Psoas muscle (tissue), 7 donors: ENCODE measurements at regions not wholly inside any gene's neighbourhood (a gene's known extent, or its start where the extent isn't known, plus 50 kb on each side); places are given as distances from the start of the nearest gene placed in this dataset.

ENCODE experiments used
- ATAC-seq, 4 donors: fragments of 200-7000 bp; cut with Tn5 transposase; one replicate each; pipeline ENCODE4 v1.9.1; 2020; ENCODE audit warnings: moderate library complexity in 3 of 4, mild to moderate bottlenecking in 2 of 4
- DNase-seq, 2 donors: peaks; one replicate each; pipeline ENCODE4 v3.0.0-alpha.2; 2020
- H3K27ac ChIP-seq: fragments of 200-600 bp; one replicate; pipeline ENCODE4 v1.8.0; 2022
- H3K27me3 ChIP-seq, 3 donors: fragments of 200-600 bp in 1 of 3; one replicate each; pipeline versions ENCODE4 v1.6.1 to v1.8.0; 2013 to 2022; ENCODE audit warnings: low read length in 2 of 3, mild to moderate bottlenecking in 2 of 3, moderate library complexity in 1 of 3; ENCODE audit not compliant: insufficient read depth in 3 of 3
- H3K36me3 ChIP-seq, 2 donors: fragments of 200-600 bp in 1 of 2; one replicate each; pipeline versions ENCODE4 v1.6.1 to v1.8.0; 2013 to 2022; ENCODE audit warnings: low read depth in 1 of 2, mild to moderate bottlenecking in 1 of 2, moderate library complexity in 1 of 2; ENCODE audit not compliant: insufficient read depth in 1 of 2
- H3K4me1 ChIP-seq: fragments of 200-600 bp; one replicate; pipeline ENCODE4 v1.8.0; 2022
- H3K4me3 ChIP-seq: fragments of 200-600 bp; one replicate; pipeline ENCODE4 v1.8.0; 2022; ENCODE audit warnings: mild to moderate bottlenecking
- H3K9me3 ChIP-seq: fragments of 200-600 bp; one replicate; pipeline ENCODE4 v1.8.0; 2022
- CTCF ChIP-seq: fragments of 200-600 bp; IDR thresholded peaks from one replicate; pipeline ENCODE4 v1.8.0; 2022; ENCODE audit warnings: antibody characterized with exemption
- WGBS, 3 donors: extraction: QIAGEN DNeasy Blood & Tissue Kit; methylation state at CpG; one replicate each; pipeline versions ENCODE4 v1.1.6 to v1.1.7; 2013; 5-methylcytosine and 5-hydroxymethylcytosine counted together
- intact Hi-C, 2 donors: fragments of 100-400 bp; cut with DNase I; formaldehyde crosslinking; loops; one replicate each; pipeline versions ENCODE4 v1.11.0 to v1.14.2; 2022
- donor health status: healthy with polysubstance abuse.
- donor health status: DM: no; HTN: no; CAD: no; lungs with moderate emphysema.
- donor health status: Bipolar disorder and iron deficiency.
- donor health status: healthy.
- donor health status: DM: yes; HTN: yes; CAD: no.
- donor health status: DM: no; HTN: no; CAD: no.
- donor health status: DM: yes; HTN: yes; CAD: no.

- peak; percentile 49 to 78 (median 62) for ATAC-seq
- Histone ChIP-seq H3K4me1 (peaks cover 16% of the 10 kb centered on the region), H3K4me3 (no peak overlapping the region), H3K36me3 (no peaks in the 10 kb centered on the region), H3K27ac (no peak overlapping the region), H3K27me3 (no peaks in the 10 kb centered on the region), H3K9me3 (no peaks in the 10 kb centered on the region)
- 50 to 58% (median 57%) methylated on average over 29 to 31 of the region's 31 CpGs for WGBS, 3 donors
- no peak for TF ChIP-seq CTCF
- DNase-seq = peak; percentile 76 to 84
- intact Hi-C loops = no loop called here
Observed at GRCh38 chr2:239465017-239466001, 64.5 kb upstream of the HDAC4 start.

GRCh38 chr2:239464166-239465016 lies 63.6 kb upstream of the HDAC4 start:
- H3K36me3 ChIP-seq = no peaks in the 10 kb centered on the region
- intact Hi-C loops = no loop called here
- no peaks in the 10 kb centered on the region for H3K27me3 ChIP-seq
- peaks cover 16% of the 10 kb centered on the region for H3K4me1 ChIP-seq
- WGBS, 3 donors = 86 to 88% (median 87%) methylated on average over 20 to 21 of the region's 21 CpGs
- no peak for TF ChIP-seq CTCF
- ATAC-seq = no peak
- no peak overlapping the region for H3K27ac ChIP-seq
- no peaks in the 10 kb centered on the region for H3K9me3 ChIP-seq
- peak in 1 of 2 donors; percentile 59 for DNase-seq
- no peak overlapping the region for H3K4me3 ChIP-seq

- Histone ChIP-seq H3K27me3 (no peaks in the 10 kb centered on the region), H3K27ac (peak overlapping the region; percentile 70), H3K9me3 (no peaks in the 10 kb centered on the region), H3K36me3 (no peaks in the 10 kb centered on the region), H3K4me1 (peaks cover 16% of the 10 kb centered on the region), H3K4me3 (no peak overlapping the region)
- ATAC-seq (peak; percentile 72 to 94 (median 90)), DNase-seq (peak in 1 of 2 donors; percentile 80)
- WGBS, 3 donors = 18 to 29% (median 24%) methylated on average over 16 of the region's 16 CpGs
- TF ChIP-seq CTCF = no peak
- intact Hi-C loops = no loop called here
Observed at GRCh38 chr2:239463541-239464165, 62.8 kb upstream of the HDAC4 start.

- ATAC-seq (peak; percentile 28 to 67 (median 38)), DNase-seq (no peak)
- H3K4me3 ChIP-seq = no peak overlapping the region
- H3K4me1 ChIP-seq = peaks cover 16% of the 10 kb centered on the region
- no peaks in the 10 kb centered on the region for H3K9me3 ChIP-seq
- no peaks in the 10 kb centered on the region for H3K27me3 ChIP-seq
- peak overlapping the region; percentile 70 for H3K27ac ChIP-seq
- no peak for TF ChIP-seq CTCF
- H3K36me3 ChIP-seq = no peaks in the 10 kb centered on the region
- 52 to 59% (median 58%) methylated on average over 18 to 19 of the region's 19 CpGs for WGBS, 3 donors
- intact Hi-C loops = no loop called here
Observed at GRCh38 chr2:239462671-239463506, 62.1 kb upstream of the HDAC4 start.
